H1 (cell line): ENCODE measurements at regions not wholly inside any gene's neighbourhood (a gene's known extent, or its start where the extent isn't known, plus 50 kb on each side); places are given as distances from the start of the nearest gene placed in this dataset.

ENCODE experiments used
- CTCF ChIA-PET: fragments of 300-600 bp; sonication (Branson Sonifier 250); formaldehyde crosslinking; loops from one replicate; lab custom pipeline; 2021; ENCODE audit not compliant: partially characterized antibody; lab: Charles Lee
- POLR2A ChIA-PET: fragments of 300-600 bp; sonication (Branson Sonifier 250); formaldehyde crosslinking; loops from one replicate; lab custom pipeline; 2021; ENCODE audit warnings: inconsistent platforms; ENCODE audit not compliant: partially characterized antibody; lab: Charles Lee
- DNase-seq, 2 experiments: peaks; one replicate each; pipeline versions ENCODE4 v3.0.0 to v3.0.0-alpha.2; 2010 to 2022; ENCODE audit warnings: low spot score in 2 of 2, low read depth in 1 of 2, mixed read lengths in 1 of 2
- FAIRE-seq: peaks from 2 replicates; lab custom pipeline; 2011; peaks lifted over from hg19 to GRCh38; lab: Jason Lieb, UNC
- H2AFZ ChIP-seq: 2 replicates; pipeline ENCODE4 v1.8.1; 2012; ENCODE audit warnings: low read length, inconsistent platforms
- H2AK5ac ChIP-seq: 2 replicates; pipeline ENCODE4 v1.6.1; 2013; ENCODE audit warnings: low read depth, low read length
- H2BK120ac ChIP-seq: replicated peaks from 2 replicates; pipeline ENCODE3; 2013; ENCODE audit warnings: low read depth, low read length, inconsistent platforms
- H2BK12ac ChIP-seq: 2 replicates; pipeline ENCODE4 v1.6.1; 2013; ENCODE audit warnings: low read depth, low read length
- H2BK15ac ChIP-seq: 2 replicates; pipeline ENCODE4 v1.6.1; 2013; ENCODE audit warnings: low read length
- H2BK20ac ChIP-seq: 2 replicates; pipeline ENCODE4 v1.6.1; 2013; ENCODE audit warnings: low read length
- H2BK5ac ChIP-seq: 2 replicates; pipeline ENCODE4 v1.6.1; 2013; ENCODE audit warnings: low read depth, low read length
- H3K14ac ChIP-seq: 2 replicates; pipeline ENCODE4 v1.6.1; 2013; ENCODE audit warnings: inconsistent platforms; ENCODE audit not compliant: insufficient read length
- H3K18ac ChIP-seq: 2 replicates; pipeline ENCODE4 v1.6.1; 2013; ENCODE audit warnings: low read length; ENCODE audit errors: extremely low read depth
- H3K23ac ChIP-seq: 2 replicates; pipeline ENCODE4 v1.6.1; 2013; ENCODE audit warnings: inconsistent platforms; ENCODE audit not compliant: insufficient read length
- H3K23me2 ChIP-seq: 2 replicates; pipeline ENCODE4 v1.6.1; 2013; ENCODE audit warnings: low read depth, low read length
- H3K27ac ChIP-seq: 2 replicates; pipeline ENCODE4 v1.6.1; 2011; ENCODE audit warnings: low read depth, low read length, inconsistent platforms
- H3K27me3 ChIP-seq, 4 experiments: replicated peaks in 1 of 4; 1 replicate in 1 of 4; 2 replicates in 3 of 4; pipeline versions ENCODE4 v1.6.1 to v1.8.1; 2011 to 2013; ENCODE audit warnings: low read length in 3 of 4, mild to moderate bottlenecking in 3 of 4, inconsistent platforms in 2 of 4, mixed read lengths in 2 of 4, moderate library complexity in 1 of 4; ENCODE audit not compliant: control insufficient read depth in 3 of 4, insufficient read depth in 3 of 4; ENCODE audit errors: extremely low read depth in 1 of 4
- H3K36me3 ChIP-seq, 4 experiments: 2 replicates each; pipeline versions ENCODE4 v1.6.1 to v1.8.1; 2011 to 2013; ENCODE audit warnings: mild to moderate bottlenecking in 4 of 4, low read length in 3 of 4, moderate library complexity in 2 of 4, control low read depth in 1 of 4, inconsistent platforms in 1 of 4; ENCODE audit not compliant: insufficient read depth in 4 of 4, control insufficient read depth in 2 of 4
- H3K4ac ChIP-seq: replicated peaks from 2 replicates; pipeline ENCODE3; 2013; ENCODE audit warnings: low read length, low read depth, mixed read lengths, inconsistent platforms; ENCODE audit not compliant: insufficient read length
- H3K4me1 ChIP-seq, 4 experiments: replicated peaks in 1 of 4; 1 replicate in 1 of 4; 2 replicates in 3 of 4; pipeline versions ENCODE4 v1.6.1 to v1.8.1; 2011 to 2013; ENCODE audit warnings: low read length in 3 of 4, inconsistent platforms in 2 of 4, mixed read lengths in 1 of 4; ENCODE audit not compliant: insufficient read depth in 4 of 4, control insufficient read depth in 3 of 4
- H3K4me2 ChIP-seq, 2 experiments: 2 replicates each; pipeline versions ENCODE4 v1.6.1 to v1.8.1; 2011 to 2013; ENCODE audit warnings: low read depth in 2 of 2, low read length in 2 of 2, control low read depth in 1 of 2, inconsistent platforms in 1 of 2, mild to moderate bottlenecking in 1 of 2; ENCODE audit not compliant: insufficient read depth in 1 of 2
- H3K4me3 ChIP-seq, 4 experiments: fragments of 200-600, 300-600 bp in 1 of 4; sonication (generic), shearing (Covaris generic), sonication (Bioruptor Twin) in 1 of 4; 2 replicates each; pipeline versions ENCODE4 v1.5.1 to v1.8.1; 2011 to 2016; ENCODE audit warnings: low read length in 4 of 4, low read depth in 3 of 4, control low read depth in 2 of 4, inconsistent platforms in 2 of 4, mild to moderate bottlenecking in 2 of 4, mixed read lengths in 1 of 4, moderate library complexity in 1 of 4; ENCODE audit not compliant: insufficient read depth in 2 of 4; ENCODE audit errors: extremely low read depth in 1 of 4
- H3K56ac ChIP-seq: replicated peaks from 2 replicates; pipeline ENCODE3; 2013; ENCODE audit warnings: low read depth, mild to moderate bottlenecking, mixed read lengths, low read length, inconsistent platforms; ENCODE audit not compliant: insufficient read length
- H3K79me1 ChIP-seq: 2 replicates; pipeline ENCODE4 v1.6.1; 2013; ENCODE audit warnings: low read depth, low read length, control low read depth
- H3K79me2 ChIP-seq, 2 experiments: 2 replicates each; pipeline versions ENCODE4 v1.6.1 to v1.8.1; 2012 to 2013; ENCODE audit warnings: low read length in 2 of 2, mild to moderate bottlenecking in 2 of 2, inconsistent platforms in 1 of 2; ENCODE audit not compliant: insufficient read depth in 2 of 2, control insufficient read depth in 1 of 2
- H3K9ac ChIP-seq, 4 experiments: replicated peaks in 1 of 4; 1 replicate in 1 of 4; 2 replicates in 3 of 4; pipeline versions ENCODE4 v1.6.1 to v1.8.1; 2011 to 2013; ENCODE audit warnings: low read depth in 3 of 4, low read length in 3 of 4, control low read depth in 2 of 4, mild to moderate bottlenecking in 2 of 4, moderate library complexity in 2 of 4, inconsistent platforms in 1 of 4; ENCODE audit errors: extremely low read depth in 1 of 4
- H3K9me3 ChIP-seq, 2 experiments: 2 replicates each; pipeline versions ENCODE4 v1.6.1 to v1.8.1; 2012 to 2013; ENCODE audit warnings: mild to moderate bottlenecking in 2 of 2, moderate library complexity in 2 of 2, control low read depth in 1 of 2, inconsistent platforms in 1 of 2, low read depth in 1 of 2, low read length in 1 of 2, mixed read lengths in 1 of 2; ENCODE audit not compliant: insufficient read depth in 2 of 2
- H4K20me1 ChIP-seq, 2 experiments: replicated peaks in 1 of 2; 2 replicates each; pipeline versions ENCODE3 to v1.8.1; 2011 to 2013; ENCODE audit warnings: inconsistent platforms in 2 of 2, low read length in 2 of 2, mild to moderate bottlenecking in 1 of 2; ENCODE audit not compliant: insufficient read depth in 2 of 2, control insufficient read depth in 1 of 2
- H4K5ac ChIP-seq: 2 replicates; pipeline ENCODE4 v1.6.1; 2013; ENCODE audit warnings: low read length, low read depth, mixed read lengths, inconsistent platforms; ENCODE audit not compliant: insufficient read length
- H4K8ac ChIP-seq: 2 replicates; pipeline ENCODE4 v1.8.0; 2013; ENCODE audit warnings: mild to moderate bottlenecking, moderate library complexity, low read length, inconsistent platforms; ENCODE audit not compliant: insufficient read depth; ENCODE audit errors: extremely low read depth
- H4K91ac ChIP-seq: replicated peaks from 2 replicates; pipeline ENCODE3; 2013; ENCODE audit warnings: low read length, mixed read lengths, inconsistent platforms; ENCODE audit not compliant: insufficient read length
- USF2 ChIP-seq: IDR thresholded peaks from 2 replicates; pipeline ENCODE4 v1.6.1; 2011; ENCODE audit warnings: low read length, improper control_type of control experiment
- WGBS, 2 experiments: shearing (Covaris generic) in 1 of 2; methylation state at CpG; one replicate each; pipeline versions ENCODE4 v1.1.6 to v1.1.7; 2013 to 2015; ENCODE audit warnings: low lambda C conversion rate in 2 of 2, mixed read lengths in 2 of 2, inconsistent platforms in 1 of 2, low coverage in 1 of 2, missing lambda C conversion rate in 1 of 2; ENCODE audit not compliant: insufficient replicate concordance in 2 of 2, insufficient coverage in 1 of 2, insufficient read length in 1 of 2; ENCODE audit errors: extremely low coverage in 1 of 2, missing lambda C conversion rate in 1 of 2; 5-methylcytosine and 5-hydroxymethylcytosine counted together

GRCh38 chr18:72091369-72091768 is 452.8 kb downstream of the CBLN2 start:
- H3K9ac ChIP-seq: no peak overlapping the region
- no peak overlapping the region; the same call in 1 of the 2 replicates for H3K27ac ChIP-seq
- H4K20me1 ChIP-seq: no peaks in the 10 kb centered on the region
- no peak overlapping the region for H3K4ac ChIP-seq
- H2BK12ac ChIP-seq: no peak overlapping the region
- H3K27me3 ChIP-seq: no peaks in the 10 kb centered on the region
- POLR2A ChIA-PET: no interaction called here
- FAIRE-seq: no peak
- no peak overlapping the region for H3K14ac ChIP-seq
- no peak overlapping the region for H4K5ac ChIP-seq
- H2AK5ac ChIP-seq: no peak overlapping the region
- no peak overlapping the region for H4K8ac ChIP-seq
- H2AFZ ChIP-seq: peak overlapping the region; percentile 72; the same call in 1 of the 2 replicates
- no peak overlapping the region for H2BK5ac ChIP-seq
- H3K4me2 ChIP-seq: peak overlapping the region; percentile 21 to 44
- H3K9me3 ChIP-seq: peaks cover 4 to 20% of the 10 kb centered on the region in 2 experiments; a peak in 3 of 4 replicates
- no peaks in the 10 kb centered on the region for H3K36me3 ChIP-seq
- no peak overlapping the region for H3K56ac ChIP-seq
- no peak overlapping the region for H2BK15ac ChIP-seq
- no peak overlapping the region for H4K91ac ChIP-seq
- no peaks in the 10 kb centered on the region; a peak in 1 of 7 replicates for H3K4me1 ChIP-seq
- no peak overlapping the region for H2BK20ac ChIP-seq
- H3K4me3 ChIP-seq: peak overlapping the region in 1 of 4 experiments; percentile 30; a peak in 1 of 8 replicates
- CTCF ChIA-PET: interaction anchor here (1.0 kb wide), 1 partner anchor 21 kb away, joined by 3 read pairs; no protein-coding TSS in a partner anchor
- no peak overlapping the region for H3K18ac ChIP-seq
- no peak overlapping the region for H3K23ac ChIP-seq
- WGBS, 2 experiments: 35% methylated on average over 5 of the region's 5 CpGs; no CpG with 5 or more reads in 1 of the 2 experiments
- H3K79me1 ChIP-seq: no peaks in the 10 kb centered on the region
- no peak overlapping the region for H2BK120ac ChIP-seq
- no peaks in the 10 kb centered on the region for H3K23me2 ChIP-seq
- no peaks in the 10 kb centered on the region for H3K79me2 ChIP-seq
- DNase-seq: peak in 1 of 2 experiments; percentile 3
- TF ChIP-seq USF2: no peak
